ENCODE measurements at regions not wholly inside any gene's neighbourhood (a gene's known extent, or its start where the extent isn't known, plus 50 kb on each side); places are given as distances from the start of the nearest gene placed in this dataset.

DNA sequence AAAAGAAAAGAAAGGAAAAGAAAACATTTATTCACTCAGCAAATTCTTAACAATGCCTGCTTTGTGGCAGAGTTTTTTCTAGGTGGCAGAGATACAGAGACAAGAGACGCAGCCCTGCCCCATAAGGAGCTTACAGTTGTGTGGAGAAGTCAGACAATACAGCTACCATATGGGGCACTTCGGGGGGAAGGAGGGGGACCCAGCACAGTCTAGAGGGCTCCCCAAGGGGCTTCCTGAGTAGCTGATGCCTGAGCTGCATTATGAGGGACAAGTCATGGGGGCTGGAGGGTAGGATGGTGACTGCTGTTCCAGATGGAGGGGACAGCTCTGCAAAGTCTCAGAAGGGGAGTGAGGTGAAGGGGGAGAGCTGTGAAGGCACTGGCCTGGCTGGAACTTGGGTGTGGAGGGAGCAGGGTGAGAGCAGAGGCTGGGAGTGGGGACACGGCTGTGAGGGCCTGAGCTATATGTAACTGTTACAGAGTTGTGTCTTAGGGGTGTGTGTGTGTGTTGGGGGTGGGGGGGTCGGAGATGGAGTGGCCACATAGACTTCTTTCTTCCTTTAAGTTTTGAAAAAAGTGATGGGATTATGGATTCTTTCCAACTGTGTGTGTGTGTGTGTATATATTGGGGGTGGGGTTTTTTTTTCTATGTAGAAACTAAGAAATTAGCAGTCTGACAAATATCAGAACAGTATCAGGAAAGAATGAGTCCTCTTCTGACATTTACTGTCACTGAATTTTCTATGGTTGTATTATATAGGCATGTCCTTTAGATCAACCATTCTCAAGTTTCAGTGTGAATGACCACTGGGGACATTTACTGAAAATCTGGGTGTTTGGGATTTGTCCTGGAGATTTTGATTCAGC, 66.0 kb upstream of the HAAO start:
- TF ChIP-seq, protein P1, sequence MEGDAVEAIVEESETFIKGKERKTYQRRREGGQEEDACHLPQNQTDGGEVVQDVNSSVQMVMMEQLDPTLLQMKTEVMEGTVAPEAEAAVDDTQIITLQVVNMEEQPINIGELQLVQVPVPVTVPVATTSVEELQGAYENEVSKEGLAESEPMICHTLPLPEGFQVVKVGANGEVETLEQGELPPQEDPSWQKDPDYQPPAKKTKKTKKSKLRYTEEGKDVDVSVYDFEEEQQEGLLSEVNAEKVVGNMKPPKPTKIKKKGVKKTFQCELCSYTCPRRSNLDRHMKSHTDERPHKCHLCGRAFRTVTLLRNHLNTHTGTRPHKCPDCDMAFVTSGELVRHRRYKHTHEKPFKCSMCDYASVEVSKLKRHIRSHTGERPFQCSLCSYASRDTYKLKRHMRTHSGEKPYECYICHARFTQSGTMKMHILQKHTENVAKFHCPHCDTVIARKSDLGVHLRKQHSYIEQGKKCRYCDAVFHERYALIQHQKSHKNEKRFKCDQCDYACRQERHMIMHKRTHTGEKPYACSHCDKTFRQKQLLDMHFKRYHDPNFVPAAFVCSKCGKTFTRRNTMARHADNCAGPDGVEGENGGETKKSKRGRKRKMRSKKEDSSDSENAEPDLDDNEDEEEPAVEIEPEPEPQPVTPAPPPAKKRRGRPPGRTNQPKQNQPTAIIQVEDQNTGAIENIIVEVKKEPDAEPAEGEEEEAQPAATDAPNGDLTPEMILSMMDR (IDR thresholded peaks at IDR 0.05; ENCODE audit: low read depth, low read length, missing input control), result no peak
- no peak for TF ChIP-seq RAD21 (IDR thresholded peaks at IDR 0.05)
- TF ChIP-seq GABPA (IDR thresholded peaks at IDR 0.05 in 1 of 2, conservative IDR thresholded peaks at IDR 0.05 in 1 of 2), result no peak
- no peak for TF ChIP-seq TAF1 (conservative IDR thresholded peaks at IDR 0.05)
- TF ChIP-seq RXRA (IDR thresholded peaks at IDR 0.05), result no peak
- no peak for TF ChIP-seq YY1 (IDR thresholded peaks at IDR 0.05)
- TF ChIP-seq, protein P2, sequence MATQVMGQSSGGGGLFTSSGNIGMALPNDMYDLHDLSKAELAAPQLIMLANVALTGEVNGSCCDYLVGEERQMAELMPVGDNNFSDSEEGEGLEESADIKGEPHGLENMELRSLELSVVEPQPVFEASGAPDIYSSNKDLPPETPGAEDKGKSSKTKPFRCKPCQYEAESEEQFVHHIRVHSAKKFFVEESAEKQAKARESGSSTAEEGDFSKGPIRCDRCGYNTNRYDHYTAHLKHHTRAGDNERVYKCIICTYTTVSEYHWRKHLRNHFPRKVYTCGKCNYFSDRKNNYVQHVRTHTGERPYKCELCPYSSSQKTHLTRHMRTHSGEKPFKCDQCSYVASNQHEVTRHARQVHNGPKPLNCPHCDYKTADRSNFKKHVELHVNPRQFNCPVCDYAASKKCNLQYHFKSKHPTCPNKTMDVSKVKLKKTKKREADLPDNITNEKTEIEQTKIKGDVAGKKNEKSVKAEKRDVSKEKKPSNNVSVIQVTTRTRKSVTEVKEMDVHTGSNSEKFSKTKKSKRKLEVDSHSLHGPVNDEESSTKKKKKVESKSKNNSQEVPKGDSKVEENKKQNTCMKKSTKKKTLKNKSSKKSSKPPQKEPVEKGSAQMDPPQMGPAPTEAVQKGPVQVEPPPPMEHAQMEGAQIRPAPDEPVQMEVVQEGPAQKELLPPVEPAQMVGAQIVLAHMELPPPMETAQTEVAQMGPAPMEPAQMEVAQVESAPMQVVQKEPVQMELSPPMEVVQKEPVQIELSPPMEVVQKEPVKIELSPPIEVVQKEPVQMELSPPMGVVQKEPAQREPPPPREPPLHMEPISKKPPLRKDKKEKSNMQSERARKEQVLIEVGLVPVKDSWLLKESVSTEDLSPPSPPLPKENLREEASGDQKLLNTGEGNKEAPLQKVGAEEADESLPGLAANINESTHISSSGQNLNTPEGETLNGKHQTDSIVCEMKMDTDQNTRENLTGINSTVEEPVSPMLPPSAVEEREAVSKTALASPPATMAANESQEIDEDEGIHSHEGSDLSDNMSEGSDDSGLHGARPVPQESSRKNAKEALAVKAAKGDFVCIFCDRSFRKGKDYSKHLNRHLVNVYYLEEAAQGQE (IDR thresholded peaks at IDR 0.05), result no peak
- TF ChIP-seq HNF4A (conservative IDR thresholded peaks at IDR 0.05), result no peak
- no peak for TF ChIP-seq SP1 (IDR thresholded peaks at IDR 0.05)
- TF ChIP-seq, protein P3, sequence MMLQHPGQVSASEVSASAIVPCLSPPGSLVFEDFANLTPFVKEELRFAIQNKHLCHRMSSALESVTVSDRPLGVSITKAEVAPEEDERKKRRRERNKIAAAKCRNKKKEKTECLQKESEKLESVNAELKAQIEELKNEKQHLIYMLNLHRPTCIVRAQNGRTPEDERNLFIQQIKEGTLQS (IDR thresholded peaks at IDR 0.05), result no peak
- TF ChIP-seq, protein P4, sequence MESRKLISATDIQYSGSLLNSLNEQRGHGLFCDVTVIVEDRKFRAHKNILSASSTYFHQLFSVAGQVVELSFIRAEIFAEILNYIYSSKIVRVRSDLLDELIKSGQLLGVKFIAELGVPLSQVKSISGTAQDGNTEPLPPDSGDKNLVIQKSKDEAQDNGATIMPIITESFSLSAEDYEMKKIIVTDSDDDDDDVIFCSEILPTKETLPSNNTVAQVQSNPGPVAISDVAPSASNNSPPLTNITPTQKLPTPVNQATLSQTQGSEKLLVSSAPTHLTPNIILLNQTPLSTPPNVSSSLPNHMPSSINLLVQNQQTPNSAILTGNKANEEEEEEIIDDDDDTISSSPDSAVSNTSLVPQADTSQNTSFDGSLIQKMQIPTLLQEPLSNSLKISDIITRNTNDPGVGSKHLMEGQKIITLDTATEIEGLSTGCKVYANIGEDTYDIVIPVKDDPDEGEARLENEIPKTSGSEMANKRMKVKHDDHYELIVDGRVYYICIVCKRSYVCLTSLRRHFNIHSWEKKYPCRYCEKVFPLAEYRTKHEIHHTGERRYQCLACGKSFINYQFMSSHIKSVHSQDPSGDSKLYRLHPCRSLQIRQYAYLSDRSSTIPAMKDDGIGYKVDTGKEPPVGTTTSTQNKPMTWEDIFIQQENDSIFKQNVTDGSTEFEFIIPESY (IDR thresholded peaks at IDR 0.05), result no peak
- TF ChIP-seq EGR1 (IDR thresholded peaks at IDR 0.05; ENCODE audit: low read depth in 2 of 2), result no peak

All from liver (tissue), 3 donors.